Coronary artery (tissue), 2 donors: ENCODE measurements at regions not wholly inside any gene's neighbourhood (a gene's known extent, or its start where the extent isn't known, plus 50 kb on each side); places are given as distances from the start of the nearest gene placed in this dataset.

Experiments
- DNase-seq: peaks from one replicate; pipeline ENCODE4 v3.0.0-alpha.2; 2017; ENCODE audit warnings: low spot score
- H3K27ac ChIP-seq, 2 donors: fragments of 200-600 bp; sonication (generic); one replicate each; pipeline ENCODE4 v1.5.1; 2016 to 2019
- H3K4me3 ChIP-seq: fragments of 200-600 bp; sonication (generic); 2 replicates; pipeline ENCODE4 v1.5.1; 2016; ENCODE audit warnings: mild to moderate bottlenecking, moderate library complexity
- TF ChIP-seq, protein P1 (sequence below): fragments of 200-600 bp; sonication (generic); IDR thresholded peaks from one replicate; pipeline ENCODE4 v1.5.1; 2019; ENCODE audit warnings: antibody characterized with exemption

DNA sequence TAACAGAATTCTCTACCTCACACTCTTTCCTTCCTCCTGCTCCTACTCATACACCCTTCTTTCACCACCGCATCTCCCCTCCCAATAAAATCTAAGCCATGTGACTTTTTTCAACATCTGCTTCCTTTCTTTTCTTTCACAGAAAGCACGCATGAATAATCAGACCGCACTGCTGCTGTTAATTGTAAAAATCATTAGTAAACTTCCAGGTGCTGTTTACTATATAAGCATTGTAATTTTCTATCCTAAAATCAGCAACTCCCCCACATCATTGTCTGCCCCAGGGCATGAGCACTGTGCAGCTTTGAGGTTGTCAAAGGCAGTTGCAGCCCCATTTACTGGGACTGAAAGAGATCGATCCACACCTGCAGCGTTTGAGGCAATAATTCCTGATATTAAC is 782.6 kb upstream of the ID2 start:
- TF ChIP-seq, protein P1, sequence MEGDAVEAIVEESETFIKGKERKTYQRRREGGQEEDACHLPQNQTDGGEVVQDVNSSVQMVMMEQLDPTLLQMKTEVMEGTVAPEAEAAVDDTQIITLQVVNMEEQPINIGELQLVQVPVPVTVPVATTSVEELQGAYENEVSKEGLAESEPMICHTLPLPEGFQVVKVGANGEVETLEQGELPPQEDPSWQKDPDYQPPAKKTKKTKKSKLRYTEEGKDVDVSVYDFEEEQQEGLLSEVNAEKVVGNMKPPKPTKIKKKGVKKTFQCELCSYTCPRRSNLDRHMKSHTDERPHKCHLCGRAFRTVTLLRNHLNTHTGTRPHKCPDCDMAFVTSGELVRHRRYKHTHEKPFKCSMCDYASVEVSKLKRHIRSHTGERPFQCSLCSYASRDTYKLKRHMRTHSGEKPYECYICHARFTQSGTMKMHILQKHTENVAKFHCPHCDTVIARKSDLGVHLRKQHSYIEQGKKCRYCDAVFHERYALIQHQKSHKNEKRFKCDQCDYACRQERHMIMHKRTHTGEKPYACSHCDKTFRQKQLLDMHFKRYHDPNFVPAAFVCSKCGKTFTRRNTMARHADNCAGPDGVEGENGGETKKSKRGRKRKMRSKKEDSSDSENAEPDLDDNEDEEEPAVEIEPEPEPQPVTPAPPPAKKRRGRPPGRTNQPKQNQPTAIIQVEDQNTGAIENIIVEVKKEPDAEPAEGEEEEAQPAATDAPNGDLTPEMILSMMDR: no peak
- no peak for DNase-seq
- no peak overlapping the region for H3K27ac ChIP-seq
- no peak overlapping the region for H3K4me3 ChIP-seq

DNA sequence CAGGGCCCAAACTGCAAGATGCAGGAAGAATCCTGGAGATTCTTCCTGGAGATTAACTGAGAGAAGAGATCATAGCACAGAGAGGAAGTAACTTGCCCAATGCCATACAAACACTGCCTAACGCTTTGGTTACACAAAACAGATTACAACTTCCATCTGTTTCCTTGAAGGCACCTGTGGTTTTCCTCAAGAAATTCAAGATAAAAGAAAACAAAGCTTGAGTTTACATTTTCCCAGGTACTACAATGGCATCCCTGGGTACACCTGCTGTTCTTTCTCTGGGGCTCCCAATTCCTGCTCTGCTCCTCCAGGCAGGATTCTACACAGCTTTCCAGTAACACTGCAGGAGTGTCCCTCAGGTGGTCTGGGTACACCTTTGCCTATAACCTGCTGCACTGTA is 781.9 kb upstream of the ID2 start:
- Histone ChIP-seq H3K27ac (no peak overlapping the region), H3K4me3 (no peak overlapping the region)
- TF ChIP-seq, protein P1: no peak
- DNase-seq: no peak

GRCh38 chr2:7900593-7900992 is 781.3 kb upstream of the ID2 start:
- no peak for DNase-seq
- no peak overlapping the region for H3K27ac ChIP-seq
- TF ChIP-seq, protein P1: no peak
- H3K4me3 ChIP-seq: no peak overlapping the region

GRCh38 chr2:7902251-7902765 is 779.5 kb upstream of the ID2 start:
- no peak overlapping the region for H3K4me3 ChIP-seq
- TF ChIP-seq, protein P1: no peak
- no peak overlapping the region for H3K27ac ChIP-seq
- no peak for DNase-seq

GRCh38 chr2:7904319-7904718 is 777.5 kb upstream of the ID2 start:
- no peak overlapping the region for H3K27ac ChIP-seq
- DNase-seq: no peak
- no peak overlapping the region for H3K4me3 ChIP-seq
- TF ChIP-seq, protein P1: no peak

- TF ChIP-seq, protein P1: no peak
- DNase-seq: no peak
- H3K27ac ChIP-seq: no peak overlapping the region
- no peak overlapping the region for H3K4me3 ChIP-seq
These were observed 776.1 kb upstream of the ID2 start for GRCh38 chr2:7905756-7906155.

- no peak overlapping the region for H3K4me3 ChIP-seq
- DNase-seq: no peak
- no peak overlapping the region for H3K27ac ChIP-seq
- TF ChIP-seq, protein P1: no peak
These were observed 775.4 kb upstream of the ID2 start for GRCh38 chr2:7906431-7906830.
